T47D (cell line): ENCODE measurements at regions not wholly inside any gene's neighbourhood (a gene's known extent, or its start where the extent isn't known, plus 50 kb on each side); places are given as distances from the start of the nearest gene placed in this dataset.

Source experiments
- DNase-seq, 2 experiments: peaks; one replicate each; pipeline versions ENCODE4 v3.0.0 to v3.0.0-alpha.2; 2011 to 2012; ENCODE audit warnings: low read depth in 1 of 2, low spot score in 1 of 2
- JUND ChIP-seq: IDR thresholded peaks from 2 replicates; pipeline ENCODE4 v1.6.1; 2012; ENCODE audit warnings: low read depth
- in situ Hi-C: cut with HindIII; loops from 2 replicates; pipeline ENCODE4 v1.10.0; 2016; ENCODE audit warnings: low sequenced_read_pairs, low pct_unique_long_range_greater_than_20kb

DNA sequence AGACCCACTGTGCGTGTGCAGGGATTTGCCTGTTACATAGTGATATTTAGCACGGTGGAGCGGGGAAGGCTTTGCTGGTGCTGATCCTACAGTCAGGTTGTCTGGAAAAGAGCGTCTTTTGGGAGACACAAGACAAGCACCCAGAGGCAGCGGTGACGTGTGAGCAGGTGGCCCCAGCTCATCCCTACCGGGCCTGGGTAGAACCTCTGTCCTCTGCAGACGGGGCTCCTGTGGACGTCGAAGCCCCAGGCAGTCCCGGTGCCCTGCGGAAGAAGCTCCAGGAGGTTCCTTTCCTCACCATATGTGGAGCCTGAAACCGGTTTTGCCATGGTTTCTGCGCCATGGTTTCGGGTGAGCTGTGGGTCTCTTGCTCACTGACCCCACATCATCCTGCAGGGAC, 68.9 kb upstream of the AFDN start:
- TF ChIP-seq JUND, result no peak
- in situ Hi-C loops, result no loop called here

GRCh38 chr6:167758309-167759023, 68.2 kb upstream of the AFDN start:
- no peak for DNase-seq
- no peak for TF ChIP-seq JUND
- in situ Hi-C loops, result no loop called here

More for the DNA sequence above, 68.9 kb upstream of the AFDN start:
- no peak for DNase-seq

GRCh38 chr6:167759206-167759605, 67.5 kb upstream of the AFDN start:
- no peak for DNase-seq
- no peak for TF ChIP-seq JUND
- in situ Hi-C loops, result no loop called here

- no peak for DNase-seq
- in situ Hi-C loops, result no loop called here
- no peak for TF ChIP-seq JUND
Measured at GRCh38 chr6:167759912-167760311, 66.8 kb upstream of the AFDN start.

GRCh38 chr6:167760979-167761793, 65.5 kb upstream of the AFDN start:
- no peak for TF ChIP-seq JUND
- DNase-seq, result peak in 1 of 2 experiments; percentile 7
- in situ Hi-C loops, result no loop called here

DNA sequence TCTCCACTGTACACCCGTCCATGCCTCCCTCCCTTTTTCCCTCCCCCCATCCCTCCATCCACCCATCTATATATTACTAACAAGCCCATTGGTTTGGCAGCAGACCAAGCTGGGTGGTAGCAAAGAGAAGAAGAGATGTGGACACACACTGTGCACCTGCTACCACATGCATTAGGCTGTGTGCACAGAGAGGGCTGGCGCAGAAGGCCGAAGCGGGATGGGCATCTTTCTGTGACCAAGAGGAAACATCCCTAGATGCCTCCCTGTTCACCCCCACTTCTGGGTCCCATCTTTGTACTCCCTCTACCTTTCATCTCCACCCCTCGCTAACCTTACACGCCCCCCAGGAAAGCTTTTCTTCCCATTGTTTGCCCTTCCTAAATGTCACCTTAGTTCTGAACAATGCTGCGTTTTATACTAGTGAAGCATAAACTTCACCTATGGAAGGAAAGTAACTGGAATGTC, 64.9 kb upstream of the AFDN start:
- in situ Hi-C loops, result no loop called here
- no peak for DNase-seq
- TF ChIP-seq JUND, result no peak

GRCh38 chr6:167762259-167762962, 64.3 kb upstream of the AFDN start:
- DNase-seq, result no peak
- in situ Hi-C loops, result no loop called here
- TF ChIP-seq JUND, result no peak

GRCh38 chr6:167763056-167763944, 63.4 kb upstream of the AFDN start:
- no peak for TF ChIP-seq JUND
- in situ Hi-C loops, result no loop called here
- DNase-seq, result no peak

GRCh38 chr6:167764215-167764614, 62.5 kb upstream of the AFDN start:
- no peak for TF ChIP-seq JUND
- in situ Hi-C loops, result no loop called here
- DNase-seq, result no peak

DNA sequence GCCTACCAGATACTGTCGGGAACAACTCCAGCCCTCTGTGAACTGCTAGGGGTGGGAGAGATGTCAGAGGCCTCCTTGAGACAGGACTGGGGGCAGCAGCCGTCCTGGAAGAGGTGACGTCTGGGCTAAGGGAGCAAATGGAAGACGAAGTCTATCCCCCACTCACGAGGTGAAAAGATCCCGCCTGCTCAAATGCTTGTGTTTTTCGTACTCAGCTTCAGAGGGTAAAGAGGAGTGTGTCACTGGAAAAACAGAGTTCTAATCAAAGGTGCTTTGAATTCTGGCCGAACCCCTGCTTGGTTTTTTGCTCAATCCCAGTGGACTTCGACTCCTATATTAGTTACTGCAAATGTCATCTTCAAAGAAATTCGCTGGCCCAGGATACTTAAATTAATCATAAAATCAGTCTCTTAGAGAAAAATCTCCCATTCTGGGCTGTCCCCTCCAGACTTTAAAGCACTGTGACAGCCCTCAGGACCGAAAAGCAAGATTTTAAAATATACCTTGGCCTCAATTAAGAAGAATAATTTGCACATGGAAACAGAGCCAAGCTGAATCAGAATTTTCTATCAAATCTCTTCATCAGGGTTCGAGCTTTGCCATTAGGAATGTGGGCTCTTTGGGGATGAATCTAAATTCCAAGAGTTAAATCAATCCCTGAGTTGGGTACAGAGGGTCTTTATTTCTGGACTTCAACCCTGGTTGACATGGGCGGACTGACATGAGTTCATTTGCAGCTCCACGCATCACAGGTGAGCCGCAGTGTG, 61.8 kb upstream of the AFDN start:
- DNase-seq, result no peak

GRCh38 chr6:167766986-167767714, 59.6 kb upstream of the AFDN start:
- peak in 1 of 2 experiments; percentile 62 for DNase-seq
- no peak for TF ChIP-seq JUND
- in situ Hi-C loops, result no loop called here

More for the DNA sequence above, 61.8 kb upstream of the AFDN start:
- in situ Hi-C loops, result no loop called here
- TF ChIP-seq JUND, result no peak
